ENCODE measurements at regions not wholly inside any gene's neighbourhood (a gene's known extent, or its start where the extent isn't known, plus 50 kb on each side); places are given as distances from the start of the nearest gene placed in this dataset.

- DNase-seq (ENCODE audit: low read depth): no peak
Measured at GRCh38 chr1:113265196-113265595, 125.1 kb upstream of the MAGI3 start.

GRCh38 chr1:113266788-113267187 lies 123.5 kb upstream of the MAGI3 start:
- DNase-seq (ENCODE audit: low read depth): no peak

GRCh38 chr1:113269168-113269963 lies 120.9 kb upstream of the MAGI3 start:
- DNase-seq (ENCODE audit: low read depth): no peak

GRCh38 chr1:113271039-113271438 lies 119.3 kb upstream of the MAGI3 start:
- no peak for DNase-seq (ENCODE audit: low read depth)

- DNase-seq (ENCODE audit: low read depth): no peak
Measured at GRCh38 chr1:113275083-113275482, 115.2 kb upstream of the MAGI3 start.

GRCh38 chr1:113275691-113276090 lies 114.6 kb upstream of the MAGI3 start:
- no peak for DNase-seq (ENCODE audit: low read depth)

- DNase-seq (ENCODE audit: low read depth): no peak
Measured at GRCh38 chr1:113276507-113276906, 113.8 kb upstream of the MAGI3 start.

GRCh38 chr1:113278371-113278770 lies 111.9 kb upstream of the MAGI3 start:
- no peak for DNase-seq (ENCODE audit: low read depth)

GRCh38 chr1:113278777-113279176 lies 111.5 kb upstream of the MAGI3 start:
- DNase-seq (ENCODE audit: low read depth): no peak

- DNase-seq (ENCODE audit: low read depth): no peak
Measured at GRCh38 chr1:113279776-113280391, 110.4 kb upstream of the MAGI3 start.

- DNase-seq (ENCODE audit: low read depth): no peak
Measured at GRCh38 chr1:113280581-113280980, 109.7 kb upstream of the MAGI3 start.

GRCh38 chr1:113281550-113281949 lies 108.8 kb upstream of the MAGI3 start:
- no peak for DNase-seq (ENCODE audit: low read depth)

- no peak for DNase-seq (ENCODE audit: low read depth)
Measured at GRCh38 chr1:113282008-113282892, 108.1 kb upstream of the MAGI3 start.

GRCh38 chr1:113282893-113283285 lies 107.4 kb upstream of the MAGI3 start:
- DNase-seq (ENCODE audit: low read depth): no peak

- no peak for DNase-seq (ENCODE audit: low read depth)
Measured at GRCh38 chr1:113283914-113284313, 106.4 kb upstream of the MAGI3 start.

- DNase-seq (ENCODE audit: low read depth): no peak
Measured at GRCh38 chr1:113286156-113286555, 104.2 kb upstream of the MAGI3 start.

GRCh38 chr1:113291777-113292602 lies 98.3 kb upstream of the MAGI3 start:
- no peak for DNase-seq (ENCODE audit: low read depth)

GRCh38 chr1:113292603-113293255 lies 97.6 kb upstream of the MAGI3 start:
- no peak for DNase-seq (ENCODE audit: low read depth)

GRCh38 chr1:113293256-113293626 lies 97.1 kb upstream of the MAGI3 start:
- DNase-seq (ENCODE audit: low read depth): no peak

GRCh38 chr1:113297749-113298148 lies 92.6 kb upstream of the MAGI3 start:
- DNase-seq (ENCODE audit: low read depth): no peak

GRCh38 chr1:113298941-113299340 lies 91.4 kb upstream of the MAGI3 start:
- no peak for DNase-seq (ENCODE audit: low read depth)

All from forelimb muscle (tissue), 1 donor.